Esophagus muscularis mucosa (tissue), 3 donors: ENCODE measurements at regions not wholly inside any gene's neighbourhood (a gene's known extent, or its start where the extent isn't known, plus 50 kb on each side); places are given as distances from the start of the nearest gene placed in this dataset.

Experiments used
- CTCF ChIP-seq, 3 experiments: fragments of 200-600 bp in 2 of 3; fragments of 450-650 bp in 1 of 3; sonication (generic) in 2 of 3; IDR thresholded peaks; one replicate each; pipeline ENCODE4 v1.5.1; 2017 to 2019; ENCODE audit warnings: antibody characterized with exemption in 3 of 3, mild to moderate bottlenecking in 2 of 3, moderate library complexity in 1 of 3
- POLR2AphosphoS5 ChIP-seq, 2 donors: sonication (generic); formaldehyde crosslinking; IDR thresholded peaks; one replicate each; pipeline ENCODE4 v1.6.1; 2017; ENCODE audit warnings: antibody characterized with exemption in 2 of 2

- no peak for TF ChIP-seq CTCF (IDR thresholded peaks at IDR 0.05)
- no peak for TF ChIP-seq POLR2AphosphoS5 (IDR thresholded peaks at IDR 0.05)
Measured at GRCh38 chr1:166601650-166602278, 237.5 kb upstream of the POGK start.
